ENCODE measurements at regions not wholly inside any gene's neighbourhood (a gene's known extent, or its start where the extent isn't known, plus 50 kb on each side); places are given as distances from the start of the nearest gene placed in this dataset.

- BruUV-seq (replicated peaks), result no TSS peak
- ChIA-PET CTCF (ENCODE audit: unreplicated experiment) (no interaction called here), POLR2A (no interaction called here)
- no peaks in the 10 kb centered on the region for H3K4me1 ChIP-seq (ENCODE audit: insufficient read depth, low read length, poor library complexity, severe bottlenecking)
- no peaks in the 10 kb centered on the region for H4K20me1 ChIP-seq (ENCODE audit: insufficient read depth, low read length)
- intact Hi-C loops (cut with micrococcal nuclease; ENCODE audit: unreplicated experiment), result no loop called here
- H3K9me2 ChIP-seq (ENCODE audit: insufficient read depth, low read length), result no peaks in the 10 kb centered on the region
- TF ChIP-seq, protein P1, sequence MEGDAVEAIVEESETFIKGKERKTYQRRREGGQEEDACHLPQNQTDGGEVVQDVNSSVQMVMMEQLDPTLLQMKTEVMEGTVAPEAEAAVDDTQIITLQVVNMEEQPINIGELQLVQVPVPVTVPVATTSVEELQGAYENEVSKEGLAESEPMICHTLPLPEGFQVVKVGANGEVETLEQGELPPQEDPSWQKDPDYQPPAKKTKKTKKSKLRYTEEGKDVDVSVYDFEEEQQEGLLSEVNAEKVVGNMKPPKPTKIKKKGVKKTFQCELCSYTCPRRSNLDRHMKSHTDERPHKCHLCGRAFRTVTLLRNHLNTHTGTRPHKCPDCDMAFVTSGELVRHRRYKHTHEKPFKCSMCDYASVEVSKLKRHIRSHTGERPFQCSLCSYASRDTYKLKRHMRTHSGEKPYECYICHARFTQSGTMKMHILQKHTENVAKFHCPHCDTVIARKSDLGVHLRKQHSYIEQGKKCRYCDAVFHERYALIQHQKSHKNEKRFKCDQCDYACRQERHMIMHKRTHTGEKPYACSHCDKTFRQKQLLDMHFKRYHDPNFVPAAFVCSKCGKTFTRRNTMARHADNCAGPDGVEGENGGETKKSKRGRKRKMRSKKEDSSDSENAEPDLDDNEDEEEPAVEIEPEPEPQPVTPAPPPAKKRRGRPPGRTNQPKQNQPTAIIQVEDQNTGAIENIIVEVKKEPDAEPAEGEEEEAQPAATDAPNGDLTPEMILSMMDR (conservative IDR thresholded peaks at IDR 0.05; ENCODE audit: low read length), result no peak
- TF ChIP-seq EZH2phosphoT487 (IDR thresholded peaks at IDR 0.05; ENCODE audit: borderline replicate concordance, low read depth, low read length), result no peak
- no peak overlapping the region for H3K27ac ChIP-seq (ENCODE audit: low read depth, low read length, poor library complexity, severe bottlenecking)
- H3K9me3 ChIP-seq (ENCODE audit: low read length), result no peaks in the 10 kb centered on the region
- no peak overlapping the region for H3K4me3 ChIP-seq (ENCODE audit: low read depth, low read length, poor library complexity, severe bottlenecking)
- no peaks in the 10 kb centered on the region for H3K36me3 ChIP-seq (ENCODE audit: insufficient read depth, low read length)
- no peak overlapping the region for H3K4me2 ChIP-seq (ENCODE audit: low read length)
- no peak for DNase-seq (ENCODE audit: low spot score)
- no peak overlapping the region for H2AFZ ChIP-seq (ENCODE audit: low read length)
- no peaks in the 10 kb centered on the region for H3K79me2 ChIP-seq (ENCODE audit: insufficient read depth, low read depth, low read length)
These were observed 200.7 kb downstream of the SLITRK1 start for GRCh38 chr13:83681547-83681946.

GRCh38 chr13:83677985-83678384 is 204.3 kb downstream of the SLITRK1 start:
- ChIA-PET POLR2A (no interaction called here), CTCF (ENCODE audit: unreplicated experiment) (no interaction called here)
- H3K36me3 ChIP-seq (ENCODE audit: insufficient read depth, low read length), result no peaks in the 10 kb centered on the region
- DNase-seq (ENCODE audit: low spot score), result no peak
- H2AFZ ChIP-seq (ENCODE audit: low read length), result no peak overlapping the region
- H4K20me1 ChIP-seq (ENCODE audit: insufficient read depth, low read length), result no peaks in the 10 kb centered on the region
- TF ChIP-seq, protein P1 (conservative IDR thresholded peaks at IDR 0.05; ENCODE audit: low read length), result no peak
- no peak for TF ChIP-seq EZH2phosphoT487 (IDR thresholded peaks at IDR 0.05; ENCODE audit: borderline replicate concordance, low read depth, low read length)
- H3K4me2 ChIP-seq (ENCODE audit: low read length), result no peak overlapping the region
- H3K79me2 ChIP-seq (ENCODE audit: insufficient read depth, low read depth, low read length), result no peaks in the 10 kb centered on the region
- H3K27ac ChIP-seq (ENCODE audit: low read depth, low read length, poor library complexity, severe bottlenecking), result no peak overlapping the region
- H3K4me1 ChIP-seq (ENCODE audit: insufficient read depth, low read length, poor library complexity, severe bottlenecking), result no peaks in the 10 kb centered on the region
- intact Hi-C loops (cut with micrococcal nuclease; ENCODE audit: unreplicated experiment), result no loop called here
- BruUV-seq (replicated peaks), result no TSS peak
- no peaks in the 10 kb centered on the region for H3K9me2 ChIP-seq (ENCODE audit: insufficient read depth, low read length)
- H3K9me3 ChIP-seq (ENCODE audit: low read length), result no peaks in the 10 kb centered on the region
- no peak overlapping the region for H3K4me3 ChIP-seq (ENCODE audit: low read depth, low read length, poor library complexity, severe bottlenecking)

DNA sequence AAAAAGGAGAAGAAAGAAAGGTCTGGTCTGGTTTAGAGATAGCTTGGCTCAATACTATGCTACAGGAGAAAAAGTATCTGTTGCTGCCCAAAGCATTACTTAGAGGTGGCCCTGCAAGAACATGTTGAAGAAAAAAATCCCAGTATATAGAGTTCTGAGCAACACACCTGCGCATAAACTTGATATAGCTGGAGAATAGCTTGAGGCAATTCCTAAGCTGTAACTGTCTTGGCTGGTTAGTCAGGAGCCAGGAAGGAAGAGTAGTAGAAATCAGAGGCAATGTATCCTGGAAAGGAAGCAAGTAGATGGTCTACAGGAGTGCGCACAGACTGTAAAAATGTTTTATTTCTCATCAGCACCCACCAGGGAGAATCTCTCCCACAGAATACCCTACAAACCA is 209.7 kb downstream of the SLITRK1 start:
- DNase-seq (ENCODE audit: low spot score), result no peak
- POLR2A ChIA-PET, result no interaction called here
- Histone ChIP-seq H3K4me3 (ENCODE audit: low read depth, low read length, poor library complexity, severe bottlenecking) (no peak overlapping the region), H3K4me1 (ENCODE audit: insufficient read depth, low read length, poor library complexity, severe bottlenecking) (no peaks in the 10 kb centered on the region), H4K20me1 (ENCODE audit: insufficient read depth, low read length) (no peaks in the 10 kb centered on the region), H3K9me3 (ENCODE audit: low read length) (no peaks in the 10 kb centered on the region), H3K9me2 (ENCODE audit: insufficient read depth, low read length) (no peaks in the 10 kb centered on the region), H3K36me3 (ENCODE audit: insufficient read depth, low read length) (no peaks in the 10 kb centered on the region), H3K27ac (ENCODE audit: low read depth, low read length, poor library complexity, severe bottlenecking) (no peak overlapping the region), H3K4me2 (ENCODE audit: low read length) (no peak overlapping the region), H2AFZ (ENCODE audit: low read length) (no peak overlapping the region), H3K79me2 (ENCODE audit: insufficient read depth, low read depth, low read length) (no peaks in the 10 kb centered on the region)
- TF ChIP-seq, protein P1 (conservative IDR thresholded peaks at IDR 0.05; ENCODE audit: low read length), result no peak
- TF ChIP-seq EZH2phosphoT487 (IDR thresholded peaks at IDR 0.05; ENCODE audit: borderline replicate concordance, low read depth, low read length), result no peak
- intact Hi-C loops (cut with micrococcal nuclease; ENCODE audit: unreplicated experiment), result no loop called here
- CTCF ChIA-PET (ENCODE audit: unreplicated experiment), result no interaction called here
- BruUV-seq (replicated peaks), result no TSS peak
